ENCODE measurements at regions not wholly inside any gene's neighbourhood (a gene's known extent, or its start where the extent isn't known, plus 50 kb on each side); places are given as distances from the start of the nearest gene placed in this dataset.
"Not testable (repeated sequence)": the region's sequence is repeated elsewhere in the genome, so short reads cannot be mapped to it uniquely, and the experiment has no call there.

- DNase-seq: no peak
Measured at GRCh38 chr14:99007795-99008194, 264.2 kb downstream of the BCL11B start.

DNA sequence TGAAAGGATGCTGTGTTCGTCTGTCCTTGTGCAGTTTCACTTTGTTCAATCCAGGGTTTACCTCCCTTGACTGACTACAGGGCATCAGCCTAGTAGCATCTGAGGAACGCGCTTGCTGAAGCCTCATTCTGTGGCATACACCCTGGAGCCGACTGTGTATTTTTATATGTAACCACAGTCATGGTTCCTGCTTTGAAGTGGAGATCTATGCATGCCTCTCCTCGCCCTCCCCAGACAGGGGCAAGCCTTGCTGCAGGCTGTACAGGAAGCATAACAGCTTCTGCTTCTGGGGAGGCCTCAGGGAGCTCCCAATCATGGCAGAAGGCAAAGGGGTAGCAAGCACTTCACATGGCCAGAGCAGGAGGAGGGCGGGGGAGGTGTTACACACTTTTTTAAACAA is 262.1 kb downstream of the BCL11B start:
- no peak for DNase-seq

DNA sequence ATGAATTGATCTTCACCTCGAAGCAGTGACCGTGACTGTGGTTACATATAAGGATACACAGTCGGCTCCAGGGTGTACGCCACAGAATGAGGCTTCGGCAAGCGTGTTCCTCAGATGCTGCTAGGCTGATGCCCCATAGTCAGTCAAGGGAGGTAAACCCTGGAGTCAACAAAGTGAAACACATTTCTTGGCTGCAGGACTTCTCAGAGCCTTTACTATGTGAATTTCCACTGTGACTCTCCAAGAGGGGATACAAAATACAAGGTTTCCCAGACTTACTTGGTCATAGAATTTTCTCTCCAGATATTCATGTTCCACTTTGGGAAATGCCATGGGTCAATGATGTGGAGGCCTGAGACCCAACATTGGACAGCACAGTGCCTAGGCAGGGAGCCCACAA is 260.6 kb downstream of the BCL11B start:
- DNase-seq: no peak

DNA sequence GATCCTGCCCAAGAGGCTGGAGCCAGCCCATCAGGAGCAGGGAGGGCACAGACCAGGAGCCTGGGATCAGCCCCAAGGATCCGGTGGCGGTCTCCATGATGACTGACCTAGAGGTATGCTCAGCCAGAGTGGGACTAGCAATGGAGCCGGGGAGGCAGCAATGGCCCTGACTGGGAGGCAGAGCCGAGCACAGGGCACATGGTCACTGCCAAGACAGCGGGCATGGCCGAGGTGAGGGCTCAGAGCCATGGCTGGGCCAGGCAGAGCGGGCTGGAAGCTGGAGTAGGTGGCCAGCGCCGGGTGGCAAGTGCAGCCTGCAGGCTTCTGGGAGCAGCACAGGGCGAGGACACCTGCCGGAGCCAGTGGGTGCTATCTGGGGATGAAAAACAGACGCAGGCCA is 259.3 kb downstream of the BCL11B start:
- no peak for DNase-seq

DNA sequence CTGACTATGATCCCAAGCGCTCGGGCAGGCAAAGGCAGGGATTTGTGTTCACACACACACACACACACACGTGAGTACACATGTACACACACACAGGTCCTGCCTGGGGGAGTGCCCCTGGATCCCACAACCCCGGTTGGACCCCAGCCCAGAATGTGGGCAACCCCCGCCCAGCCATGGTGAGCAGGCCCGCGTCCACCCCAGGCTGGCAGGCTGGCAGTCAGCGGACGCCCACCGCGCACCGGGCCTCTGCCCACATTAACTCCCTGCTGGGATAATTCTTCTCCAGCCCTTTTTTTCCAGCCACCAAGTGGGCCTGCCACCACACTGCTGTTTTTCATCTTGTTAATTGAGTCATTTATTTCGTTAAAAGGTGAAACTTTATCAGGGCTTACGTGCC is 256.2 kb downstream of the BCL11B start:
- no peak for DNase-seq

- DNase-seq: no peak
Measured at GRCh38 chr14:99023371-99023770, 248.6 kb downstream of the BCL11B start.

GRCh38 chr14:99024926-99025325 is 247.1 kb downstream of the BCL11B start:
- no peak for DNase-seq

DNA sequence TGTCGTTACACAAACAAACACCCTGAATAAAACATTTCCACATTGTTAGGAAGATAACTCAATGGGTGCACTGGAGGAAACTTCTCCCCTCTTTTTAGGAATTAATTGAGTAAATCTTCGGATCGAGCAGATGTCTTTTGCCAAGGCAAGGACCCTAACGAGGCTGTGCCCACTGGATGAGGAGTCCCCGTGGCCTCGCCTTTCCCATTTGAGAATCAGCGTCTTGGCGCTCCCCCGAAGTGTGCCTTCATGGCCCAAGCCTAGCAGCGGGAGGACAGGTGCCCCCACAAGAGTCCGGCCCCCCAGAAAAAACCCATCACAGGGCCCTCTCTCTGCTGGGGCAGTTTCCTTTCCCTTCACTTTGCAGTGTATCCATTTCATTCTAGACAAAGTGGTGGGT is 246.6 kb downstream of the BCL11B start:
- DNase-seq: no peak

- DNase-seq: no peak
Measured at GRCh38 chr14:99026471-99026870, 245.5 kb downstream of the BCL11B start.

DNA sequence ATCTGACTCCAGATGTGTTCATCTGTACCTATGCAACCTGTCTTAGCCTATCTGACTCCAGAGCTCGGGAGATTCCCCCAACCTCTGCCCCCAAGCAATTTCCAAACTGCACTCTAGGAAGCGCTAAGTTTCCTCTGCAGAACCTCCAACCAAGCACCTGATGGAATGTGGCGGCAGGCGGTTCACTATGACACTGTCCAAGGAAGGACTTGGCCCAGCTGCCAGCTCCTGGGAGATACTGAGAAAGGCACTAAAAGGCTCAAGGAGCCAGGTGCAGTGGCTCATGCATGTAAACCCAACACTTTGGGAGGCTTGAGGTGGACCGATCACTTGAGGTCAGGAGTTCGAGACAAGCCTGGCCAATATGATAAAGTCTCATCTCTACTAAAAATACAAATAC is 244.0 kb downstream of the BCL11B start:
- no peak for DNase-seq

GRCh38 chr14:99028521-99028920 is 243.5 kb downstream of the BCL11B start:
- DNase-seq: no peak

DNA sequence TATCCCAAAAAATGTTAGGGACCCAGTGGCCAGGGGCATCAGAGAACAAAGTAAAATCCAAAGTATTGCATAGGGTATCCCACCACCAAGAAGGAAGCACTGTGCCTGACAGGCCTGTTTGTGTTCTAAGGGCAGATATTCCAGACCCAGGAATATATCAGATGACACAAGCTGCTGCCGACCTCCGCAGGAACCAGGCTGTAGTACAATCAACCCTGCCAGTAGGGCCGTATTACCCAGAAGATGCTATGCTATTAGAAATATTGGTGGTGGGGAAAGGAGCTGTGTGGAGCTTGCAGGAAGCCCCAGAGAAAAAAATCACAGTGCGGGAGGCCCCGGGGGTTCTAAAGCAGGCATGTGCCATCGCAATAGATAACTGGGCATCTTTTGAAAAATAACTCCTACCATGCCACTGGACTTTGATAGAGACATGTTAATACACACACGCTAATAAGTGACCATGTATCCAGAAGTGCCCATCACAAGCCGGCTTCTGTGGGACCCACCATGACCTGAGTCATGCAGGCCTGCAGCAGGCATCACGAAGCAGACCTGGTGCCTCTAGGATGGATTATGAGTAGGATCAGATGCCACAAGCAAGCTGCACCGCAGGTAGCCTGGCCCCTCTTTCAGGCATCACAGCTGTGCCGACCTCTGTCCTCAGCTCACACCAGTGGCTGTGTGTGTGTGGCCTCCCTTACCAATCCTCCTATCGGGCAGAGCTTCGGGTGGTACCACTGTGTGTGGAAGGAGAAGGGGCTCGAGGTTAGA is 242.7 kb downstream of the BCL11B start:
- DNase-seq: no peak

DNA sequence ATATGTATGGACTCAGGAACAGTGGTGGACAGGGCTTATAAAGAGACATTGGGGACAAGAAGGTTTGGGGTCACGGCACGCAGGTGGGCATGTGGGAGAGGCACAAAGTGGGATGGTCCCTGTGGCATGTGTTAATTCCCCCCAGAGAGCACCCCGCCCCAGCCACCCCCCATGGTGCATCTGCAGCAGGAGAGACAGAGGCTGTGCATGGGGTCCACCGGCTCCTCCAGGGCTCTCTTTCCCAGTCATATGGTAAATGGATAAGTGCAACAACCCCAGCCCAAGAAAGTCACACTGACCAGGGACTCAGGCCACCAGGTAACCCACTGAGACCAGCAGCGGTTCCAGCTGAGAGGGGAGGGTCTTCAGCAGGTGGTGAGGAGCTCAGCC is 242.1 kb downstream of the BCL11B start:
- DNase-seq: no peak

GRCh38 chr14:99030454-99030853 is 241.5 kb downstream of the BCL11B start:
- DNase-seq: no peak

GRCh38 chr14:99032759-99033158 is 239.2 kb downstream of the BCL11B start:
- no peak for DNase-seq

- DNase-seq: no peak
Measured at GRCh38 chr14:99033951-99034350, 238.0 kb downstream of the BCL11B start.

GRCh38 chr14:99034711-99035171 is 237.3 kb downstream of the BCL11B start:
- DNase-seq: no peak

GRCh38 chr14:99035268-99035667 is 236.7 kb downstream of the BCL11B start:
- no peak for DNase-seq

DNA sequence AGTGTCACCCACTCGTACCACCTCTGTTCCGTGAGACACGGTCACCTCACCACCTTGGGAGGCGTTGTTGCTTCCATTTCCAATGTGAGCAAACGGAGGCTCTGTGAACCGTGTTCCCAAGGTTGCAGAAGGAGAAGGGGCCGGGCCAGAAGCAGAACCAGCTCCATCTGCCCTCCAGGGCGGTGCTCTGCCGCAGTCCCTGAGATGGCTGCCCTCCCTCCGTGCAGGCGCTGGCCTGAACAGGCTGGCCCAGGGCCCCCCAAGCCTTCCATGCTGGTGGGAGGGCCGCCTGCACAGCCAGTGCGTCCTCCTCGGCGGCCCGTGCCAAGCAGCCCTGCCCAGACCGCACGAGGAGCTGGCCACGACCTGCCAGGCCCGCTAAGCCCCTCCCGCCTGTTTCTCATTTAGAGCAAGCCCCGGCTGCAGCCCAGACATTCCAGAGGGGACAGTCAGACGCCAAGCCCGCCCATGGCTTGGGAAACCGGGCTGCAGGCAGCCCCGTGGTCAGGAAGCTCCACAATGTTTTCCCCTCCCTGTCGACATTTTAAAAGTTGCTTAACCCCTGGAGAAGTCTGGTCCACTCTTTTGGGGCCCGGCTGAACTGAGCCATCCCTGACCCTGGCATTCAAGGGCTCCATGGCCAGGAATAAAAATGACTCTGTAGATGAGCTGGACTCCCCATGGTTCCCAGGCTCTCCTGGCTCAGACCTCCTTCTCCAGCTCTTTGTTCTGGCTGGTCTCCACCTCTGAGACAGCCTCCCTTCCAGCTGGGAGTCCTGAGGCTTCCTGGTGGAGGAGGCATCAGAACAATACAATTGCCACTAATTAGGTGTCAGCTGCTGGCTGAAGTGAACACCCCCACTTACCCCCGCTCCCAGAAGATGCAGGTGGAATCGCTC is 236.0 kb downstream of the BCL11B start:
- no peak for DNase-seq

DNA sequence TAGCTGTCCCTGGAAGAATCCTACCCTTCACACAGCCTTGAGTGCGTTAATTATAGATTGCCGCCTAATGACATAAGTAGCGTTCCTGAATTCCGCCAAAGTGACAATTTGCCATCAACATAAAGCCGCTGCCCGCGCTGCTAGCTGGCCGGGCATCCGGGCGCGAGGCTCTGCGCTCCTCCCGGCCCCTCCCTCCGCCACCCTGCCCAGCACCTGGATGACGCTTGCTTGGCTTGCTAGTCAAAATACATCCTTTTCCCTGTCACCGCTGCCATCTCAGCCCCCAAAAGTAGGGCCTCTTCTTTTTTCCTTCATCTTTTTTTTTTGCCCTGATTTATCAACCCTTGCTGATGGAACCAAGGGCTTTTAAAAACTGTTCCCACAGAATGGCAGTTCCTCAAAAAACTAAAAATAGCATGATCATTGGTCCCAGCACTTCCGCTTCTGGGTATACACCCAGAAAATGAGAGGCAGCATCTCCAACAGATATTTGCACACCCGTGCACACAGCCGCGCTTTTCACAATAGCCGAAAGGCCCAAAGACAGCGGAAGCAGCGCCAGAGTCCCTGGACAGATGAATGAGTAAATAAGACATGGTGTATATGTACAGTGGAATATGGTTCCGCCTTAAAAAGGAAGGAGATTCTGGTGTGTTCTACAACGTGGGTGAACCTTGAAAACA is 235.2 kb downstream of the BCL11B start:
- DNase-seq: no peak

DNA sequence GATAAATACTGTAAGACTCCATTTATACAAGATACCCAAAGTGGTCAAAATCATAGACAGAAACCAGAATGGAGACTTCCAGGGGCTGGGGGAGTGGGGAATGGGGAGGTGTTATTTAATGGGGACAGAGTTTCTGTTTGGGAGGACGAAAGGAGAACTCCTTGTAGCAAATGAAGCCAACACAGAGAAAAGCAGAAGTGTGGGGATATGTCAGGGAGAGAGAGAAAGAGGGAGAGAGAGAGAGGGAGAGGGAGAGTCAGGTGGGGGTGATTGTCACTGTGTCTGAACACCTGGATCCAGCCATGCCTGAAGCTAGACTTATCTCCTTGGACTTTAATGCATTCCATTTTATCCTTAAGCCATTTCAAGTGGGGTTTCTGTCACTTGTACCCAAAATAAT is 234.7 kb downstream of the BCL11B start:
- DNase-seq: not testable (repeated sequence)

- DNase-seq: no peak
Measured at GRCh38 chr14:99037777-99038430, 234.1 kb downstream of the BCL11B start.

- no peak for DNase-seq
Measured at GRCh38 chr14:99038431-99038820, 233.6 kb downstream of the BCL11B start.

All from NCI-H446 treated with DMSO at 0.1 percent for 48 hours (cell line).